ENCODE measurements at regions not wholly inside any gene's neighbourhood (a gene's known extent, or its start where the extent isn't known, plus 50 kb on each side); places are given as distances from the start of the nearest gene placed in this dataset.
"Not testable (repeated sequence)": the region's sequence is repeated elsewhere in the genome, so short reads cannot be mapped to it uniquely, and the experiment has no call there.

- TF ChIP-seq CTCF (conservative IDR thresholded peaks at IDR 0.05; ENCODE audit: low read length); EZH2phosphoT487 (IDR thresholded peaks at IDR 0.05; ENCODE audit: borderline replicate concordance): not testable (repeated sequence)
Observed at GRCh38 chr9:30616782-30617181, 1767.7 kb upstream of the ACO1 start.

All from Loucy (cell line).